GM18499 (cell line): ENCODE measurements at regions not wholly inside any gene's neighbourhood (a gene's known extent, or its start where the extent isn't known, plus 50 kb on each side); places are given as distances from the start of the nearest gene placed in this dataset.
"Not testable (repeated sequence)": the region's sequence is repeated elsewhere in the genome, so short reads cannot be mapped to it uniquely, and the experiment has no call there.

Source experiments
- ATAC-seq: cut with Tn5 transposase; IDR thresholded peaks from one replicate; pipeline ENCODE4 v1.9.1; 2021; ENCODE audit warnings: moderate number of reproducible peaks; ENCODE audit not compliant: insufficient read depth, unreplicated experiment

GRCh38 chr6:155779456-155779855 lies 323.8 kb upstream of the NOX3 start:
- no peak for ATAC-seq

GRCh38 chr6:155778336-155778735 lies 322.7 kb upstream of the NOX3 start:
- ATAC-seq: no peak

GRCh38 chr6:155771822-155772221 lies 316.2 kb upstream of the NOX3 start:
- ATAC-seq: no peak

GRCh38 chr6:155770856-155771255 lies 315.2 kb upstream of the NOX3 start:
- no peak for ATAC-seq

GRCh38 chr6:155770313-155770712 lies 314.7 kb upstream of the NOX3 start:
- ATAC-seq: no peak

GRCh38 chr6:155765275-155766194 lies 309.9 kb upstream of the NOX3 start:
- no peak for ATAC-seq

- ATAC-seq: no peak
Measured at GRCh38 chr6:155762649-155763048, 307.0 kb upstream of the NOX3 start.

GRCh38 chr6:155755452-155755851 lies 299.8 kb upstream of the NOX3 start:
- no peak for ATAC-seq

GRCh38 chr6:155748778-155749177 lies 293.1 kb upstream of the NOX3 start:
- ATAC-seq: not testable (repeated sequence)

- ATAC-seq: no peak
Measured at GRCh38 chr6:155747491-155747890, 291.9 kb upstream of the NOX3 start.

- no peak for ATAC-seq
Measured at GRCh38 chr6:155740781-155741399, 285.3 kb upstream of the NOX3 start.

GRCh38 chr6:155738602-155739105 lies 283.0 kb upstream of the NOX3 start:
- no peak for ATAC-seq

- ATAC-seq: no peak
Measured at GRCh38 chr6:155717374-155717773, 261.7 kb upstream of the NOX3 start.

GRCh38 chr6:155710704-155711103 lies 255.1 kb upstream of the NOX3 start:
- ATAC-seq: no peak

- no peak for ATAC-seq
Measured at GRCh38 chr6:155709262-155709661, 253.6 kb upstream of the NOX3 start.

- no peak for ATAC-seq
Measured at GRCh38 chr6:155708100-155708499, 252.5 kb upstream of the NOX3 start.

GRCh38 chr6:155706806-155707205 lies 251.2 kb upstream of the NOX3 start:
- no peak for ATAC-seq

GRCh38 chr6:155706341-155706740 lies 250.7 kb upstream of the NOX3 start:
- ATAC-seq: no peak

GRCh38 chr6:155701342-155701741 lies 245.7 kb upstream of the NOX3 start:
- ATAC-seq: no peak

- no peak for ATAC-seq
Measured at GRCh38 chr6:155695495-155695894, 239.9 kb upstream of the NOX3 start.

GRCh38 chr6:155694419-155694790 lies 238.8 kb upstream of the NOX3 start:
- no peak for ATAC-seq
